ENCODE measurements at regions not wholly inside any gene's neighbourhood (a gene's known extent, or its start where the extent isn't known, plus 50 kb on each side); places are given as distances from the start of the nearest gene placed in this dataset.

GRCh38 chr14:22699801-22700564 lies 55.8 kb upstream of the OR6J1 start:
- TF ChIP-seq CTCF (IDR thresholded peaks at IDR 0.05; ENCODE audit: insufficient read depth, low read length, poor library complexity, severe bottlenecking) (no peak), EZH2phosphoT487 (conservative IDR thresholded peaks at IDR 0.05; ENCODE audit: low read length) (no peak)
